Erythroblast (primary cell): ENCODE measurements at regions not wholly inside any gene's neighbourhood (a gene's known extent, or its start where the extent isn't known, plus 50 kb on each side); places are given as distances from the start of the nearest gene placed in this dataset.

Experiments used
- GATA1 ChIP-seq: IDR thresholded peaks from 2 replicates; pipeline ENCODE4 v1.6.1; 2011; ENCODE audit warnings: low read depth, mild to moderate bottlenecking, control low read depth, low read length, moderate library complexity
- POLR2A ChIP-seq: IDR thresholded peaks from 2 replicates; pipeline ENCODE4 v1.6.1; 2011; ENCODE audit warnings: mild to moderate bottlenecking, low read length

DNA sequence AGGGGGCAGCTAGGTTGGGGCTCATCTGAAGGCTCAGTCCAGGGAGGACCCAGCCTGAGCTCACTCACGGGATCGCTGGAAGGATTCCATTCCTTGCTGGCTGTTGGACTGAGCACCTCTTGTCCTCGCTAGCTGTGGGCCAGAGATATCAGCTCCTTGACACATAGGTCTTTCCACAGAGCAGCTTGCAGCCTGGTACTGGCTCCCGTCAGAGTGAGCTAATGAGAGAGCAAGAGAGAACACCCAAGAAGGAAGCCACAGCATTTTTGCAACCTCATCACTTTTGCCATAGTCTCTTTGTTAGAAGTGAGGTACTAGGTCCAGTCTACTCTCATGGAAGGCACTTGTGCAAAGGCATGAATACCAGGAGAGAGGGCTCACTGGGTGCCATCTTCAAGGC, 179.9 kb downstream of the CDC5L start:
- no peak for TF ChIP-seq POLR2A
- TF ChIP-seq GATA1: no peak
